ENCODE measurements at regions not wholly inside any gene's neighbourhood (a gene's known extent, or its start where the extent isn't known, plus 50 kb on each side); places are given as distances from the start of the nearest gene placed in this dataset.

GRCh38 chr12:92034083-92034482 lies 111.6 kb downstream of the BTG1 start:
- DNase-seq (ENCODE audit: extremely low read depth, low read depth), result no peak
- no peak for TF ChIP-seq CTCF (IDR thresholded peaks at IDR 0.05; ENCODE audit: low read depth, low read length)

- TF ChIP-seq CTCF (IDR thresholded peaks at IDR 0.05; ENCODE audit: low read depth, low read length), result no peak
These were observed 112.7 kb downstream of the BTG1 start for GRCh38 chr12:92032965-92033364.

GRCh38 chr12:92032101-92032500 lies 113.5 kb downstream of the BTG1 start:
- no peak for DNase-seq (ENCODE audit: extremely low read depth, low read depth)
- no peak for TF ChIP-seq CTCF (IDR thresholded peaks at IDR 0.05; ENCODE audit: low read depth, low read length)

More at GRCh38 chr12:92032965-92033364, 112.7 kb downstream of the BTG1 start:
- DNase-seq (ENCODE audit: extremely low read depth, low read depth), result no peak

GRCh38 chr12:92030618-92031017 lies 115.0 kb downstream of the BTG1 start:
- no peak for TF ChIP-seq CTCF (IDR thresholded peaks at IDR 0.05; ENCODE audit: low read depth, low read length)
- DNase-seq (ENCODE audit: extremely low read depth, low read depth), result no peak

GRCh38 chr12:92029902-92030586 lies 115.6 kb downstream of the BTG1 start:
- TF ChIP-seq CTCF (IDR thresholded peaks at IDR 0.05; ENCODE audit: low read depth, low read length), result no peak
- DNase-seq (ENCODE audit: extremely low read depth, low read depth), result no peak

GRCh38 chr12:92029136-92029535 lies 116.5 kb downstream of the BTG1 start:
- DNase-seq (ENCODE audit: extremely low read depth, low read depth), result no peak
- TF ChIP-seq CTCF (IDR thresholded peaks at IDR 0.05; ENCODE audit: low read depth, low read length), result no peak

- TF ChIP-seq CTCF (IDR thresholded peaks at IDR 0.05; ENCODE audit: low read depth, low read length), result no peak
- DNase-seq (ENCODE audit: extremely low read depth, low read depth), result no peak
These were observed 117.3 kb downstream of the BTG1 start for GRCh38 chr12:92028441-92028709.
